Tibial nerve (tissue), 3 donors: ENCODE measurements at regions not wholly inside any gene's neighbourhood (a gene's known extent, or its start where the extent isn't known, plus 50 kb on each side); places are given as distances from the start of the nearest gene placed in this dataset.

Source experiments
- CTCF ChIP-seq, 5 experiments: fragments of 200-600 bp in 3 of 5; fragments of 450-650 bp in 2 of 5; sonication (generic) in 3 of 5; IDR thresholded peaks; one replicate each; pipeline ENCODE4 v1.5.1; 2016 to 2019; ENCODE audit warnings: antibody characterized with exemption in 5 of 5, mild to moderate bottlenecking in 3 of 5, moderate library complexity in 2 of 5
- POLR2A ChIP-seq, 2 donors: fragments of 450-650 bp; IDR thresholded peaks; one replicate each; pipeline ENCODE4 v1.6.1; 2017; ENCODE audit warnings: antibody characterized with exemption in 2 of 2, mild to moderate bottlenecking in 2 of 2, moderate library complexity in 2 of 2

- TF ChIP-seq CTCF (IDR thresholded peaks at IDR 0.05): no peak
- no peak for TF ChIP-seq POLR2A (IDR thresholded peaks at IDR 0.05)
Measured at GRCh38 chr3:69524816-69525215, 138.9 kb upstream of the FRMD4B start.
